ENCODE measurements at regions not wholly inside any gene's neighbourhood (a gene's known extent, or its start where the extent isn't known, plus 50 kb on each side); places are given as distances from the start of the nearest gene placed in this dataset.
A peak's percentile ranks its signal among the peaks of the same experiment; 100 is the strongest.
"Not testable (repeated sequence)": the region's sequence is repeated elsewhere in the genome, so short reads cannot be mapped to it uniquely, and the experiment has no call there.

- Mint-ChIP-seq H3K27me3 (peaks cover 3% of the 10 kb centered on the region), H3K9me3 (no peaks in the 10 kb centered on the region), H3K27ac (no peak overlapping the region), H3K4me3 (no peak overlapping the region), H3K4me1 (no peaks in the 10 kb centered on the region), H3K36me3 (no peaks in the 10 kb centered on the region)
- no peak for DNase-seq
These were observed 299.7 kb upstream of the SGCG start for GRCh38 chr13:22880741-22881720.

- not testable (repeated sequence) for H3K9me3 Mint-ChIP-seq, H3K27me3 Mint-ChIP-seq, H3K36me3 Mint-ChIP-seq, H3K4me3 Mint-ChIP-seq, DNase-seq, H3K27ac Mint-ChIP-seq, H3K4me1 Mint-ChIP-seq
These were observed 298.8 kb upstream of the SGCG start for GRCh38 chr13:22881721-22882608.

- H3K36me3 Mint-ChIP-seq: no peaks in the 10 kb centered on the region
- DNase-seq: no peak
These were observed 297.4 kb upstream of the SGCG start for GRCh38 chr13:22883262-22883840.

GRCh38 chr13:22883956-22884355 is 296.8 kb upstream of the SGCG start:
- no peak overlapping the region for H3K4me3 Mint-ChIP-seq

More at GRCh38 chr13:22883262-22883840, 297.4 kb upstream of the SGCG start:
- Mint-ChIP-seq H3K27ac (no peak overlapping the region), H3K9me3 (no peaks in the 10 kb centered on the region), H3K4me3 (no peak overlapping the region), H3K4me1 (no peaks in the 10 kb centered on the region), H3K27me3 (peaks cover 3% of the 10 kb centered on the region)

GRCh38 chr13:22886061-22886460 is 294.7 kb upstream of the SGCG start:
- not testable (repeated sequence) for H3K27me3 Mint-ChIP-seq, H3K27ac Mint-ChIP-seq, H3K4me1 Mint-ChIP-seq, H3K9me3 Mint-ChIP-seq, DNase-seq, H3K36me3 Mint-ChIP-seq, H3K4me3 Mint-ChIP-seq

More at GRCh38 chr13:22883956-22884355, 296.8 kb upstream of the SGCG start:
- DNase-seq: no peak
- Mint-ChIP-seq H3K27me3 (peaks cover 3% of the 10 kb centered on the region), H3K4me1 (no peaks in the 10 kb centered on the region), H3K9me3 (no peaks in the 10 kb centered on the region), H3K27ac (no peak overlapping the region), H3K36me3 (no peaks in the 10 kb centered on the region)

- not testable (repeated sequence) for H3K4me3 Mint-ChIP-seq, H3K9me3 Mint-ChIP-seq, H3K4me1 Mint-ChIP-seq, DNase-seq, H3K36me3 Mint-ChIP-seq, H3K27me3 Mint-ChIP-seq, H3K27ac Mint-ChIP-seq
These were observed 291.4 kb upstream of the SGCG start for GRCh38 chr13:22889376-22889775.

- Mint-ChIP-seq H3K27ac (no peak overlapping the region), H3K36me3 (no peaks in the 10 kb centered on the region), H3K4me1 (no peaks in the 10 kb centered on the region), H3K9me3 (no peaks in the 10 kb centered on the region), H3K27me3 (no peaks in the 10 kb centered on the region), H3K4me3 (no peak overlapping the region)
- DNase-seq: no peak
These were observed 287.6 kb upstream of the SGCG start for GRCh38 chr13:22893204-22893603.

- Mint-ChIP-seq H3K9me3 (no peaks in the 10 kb centered on the region), H3K4me1 (no peaks in the 10 kb centered on the region), H3K36me3 (no peaks in the 10 kb centered on the region), H3K4me3 (no peak overlapping the region), H3K27me3 (no peaks in the 10 kb centered on the region), H3K27ac (no peak overlapping the region)
- DNase-seq: no peak
These were observed 287.0 kb upstream of the SGCG start for GRCh38 chr13:22893777-22894176.

GRCh38 chr13:22897571-22898314 is 283.0 kb upstream of the SGCG start:
- DNase-seq: no peak
- no peak overlapping the region for H3K4me3 Mint-ChIP-seq
- H3K27ac Mint-ChIP-seq: no peak overlapping the region
- peaks cover 2% of the 10 kb centered on the region for H3K9me3 Mint-ChIP-seq
- H3K4me1 Mint-ChIP-seq: no peaks in the 10 kb centered on the region
- H3K36me3 Mint-ChIP-seq: no peaks in the 10 kb centered on the region
- H3K27me3 Mint-ChIP-seq: no peaks in the 10 kb centered on the region

- not testable (repeated sequence) for H3K27ac Mint-ChIP-seq, H3K9me3 Mint-ChIP-seq, DNase-seq, H3K4me3 Mint-ChIP-seq, H3K4me1 Mint-ChIP-seq, H3K36me3 Mint-ChIP-seq, H3K27me3 Mint-ChIP-seq
These were observed 280.3 kb upstream of the SGCG start for GRCh38 chr13:22900416-22900951.

- no peak overlapping the region for H3K4me3 Mint-ChIP-seq
- H3K27ac Mint-ChIP-seq: no peak overlapping the region
- DNase-seq: no peak
- no peaks in the 10 kb centered on the region for H3K36me3 Mint-ChIP-seq
- peaks cover 2% of the 10 kb centered on the region for H3K9me3 Mint-ChIP-seq
- H3K27me3 Mint-ChIP-seq: peaks cover 11% of the 10 kb centered on the region
- no peaks in the 10 kb centered on the region for H3K4me1 Mint-ChIP-seq
These were observed 277.5 kb upstream of the SGCG start for GRCh38 chr13:22903301-22903700.

GRCh38 chr13:22903925-22904324 is 276.9 kb upstream of the SGCG start:
- no peak overlapping the region for H3K27ac Mint-ChIP-seq
- H3K9me3 Mint-ChIP-seq: peaks cover 2% of the 10 kb centered on the region
- H3K36me3 Mint-ChIP-seq: no peaks in the 10 kb centered on the region
- peaks cover 15% of the 10 kb centered on the region for H3K27me3 Mint-ChIP-seq
- no peak overlapping the region for H3K4me3 Mint-ChIP-seq
- DNase-seq: no peak
- no peaks in the 10 kb centered on the region for H3K4me1 Mint-ChIP-seq

- peaks cover 79% of the 10 kb centered on the region for H3K27me3 Mint-ChIP-seq
- H3K9me3 Mint-ChIP-seq: no peaks in the 10 kb centered on the region
- peak overlapping the region; percentile 59 for H3K4me3 Mint-ChIP-seq
- no peaks in the 10 kb centered on the region for H3K36me3 Mint-ChIP-seq
- no peak for DNase-seq
- H3K27ac Mint-ChIP-seq: no peak overlapping the region
- no peaks in the 10 kb centered on the region for H3K4me1 Mint-ChIP-seq
These were observed 265.2 kb upstream of the SGCG start for GRCh38 chr13:22915442-22916082.

- not testable (repeated sequence) for H3K4me3 Mint-ChIP-seq, H3K27ac Mint-ChIP-seq, H3K36me3 Mint-ChIP-seq, DNase-seq, H3K4me1 Mint-ChIP-seq, H3K9me3 Mint-ChIP-seq
- H3K27me3 Mint-ChIP-seq: peaks cover 76% of the 10 kb centered on the region
These were observed 264.5 kb upstream of the SGCG start for GRCh38 chr13:22916276-22916675.

Data from activated naive CD8-positive, alpha-beta T cell treated with anti-CD3 and anti-CD28 coated beads for 36 hours (primary cell).